ENCODE measurements at regions not wholly inside any gene's neighbourhood (a gene's known extent, or its start where the extent isn't known, plus 50 kb on each side); places are given as distances from the start of the nearest gene placed in this dataset.

DNA sequence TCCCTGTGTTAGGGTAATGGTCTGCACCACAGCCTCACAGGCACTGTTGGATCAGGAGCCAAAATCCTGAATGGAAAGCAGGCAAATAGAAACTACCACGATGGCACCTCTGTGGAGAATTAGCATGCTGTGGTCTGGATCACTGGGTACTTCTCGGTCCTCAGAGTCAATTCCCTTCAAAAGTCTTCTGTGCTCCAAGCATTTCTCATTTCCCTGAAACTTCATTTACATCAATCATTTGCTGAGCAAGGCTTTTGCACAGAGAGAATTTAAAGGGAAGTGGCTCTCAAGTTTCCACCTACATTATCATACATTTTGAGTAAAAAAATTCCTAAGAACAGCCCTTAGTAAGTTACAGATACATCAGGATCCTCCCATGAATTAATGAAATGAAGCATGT lies 293.9 kb upstream of the NPSR1 start (continued):
- TF ChIP-seq, protein P1, sequence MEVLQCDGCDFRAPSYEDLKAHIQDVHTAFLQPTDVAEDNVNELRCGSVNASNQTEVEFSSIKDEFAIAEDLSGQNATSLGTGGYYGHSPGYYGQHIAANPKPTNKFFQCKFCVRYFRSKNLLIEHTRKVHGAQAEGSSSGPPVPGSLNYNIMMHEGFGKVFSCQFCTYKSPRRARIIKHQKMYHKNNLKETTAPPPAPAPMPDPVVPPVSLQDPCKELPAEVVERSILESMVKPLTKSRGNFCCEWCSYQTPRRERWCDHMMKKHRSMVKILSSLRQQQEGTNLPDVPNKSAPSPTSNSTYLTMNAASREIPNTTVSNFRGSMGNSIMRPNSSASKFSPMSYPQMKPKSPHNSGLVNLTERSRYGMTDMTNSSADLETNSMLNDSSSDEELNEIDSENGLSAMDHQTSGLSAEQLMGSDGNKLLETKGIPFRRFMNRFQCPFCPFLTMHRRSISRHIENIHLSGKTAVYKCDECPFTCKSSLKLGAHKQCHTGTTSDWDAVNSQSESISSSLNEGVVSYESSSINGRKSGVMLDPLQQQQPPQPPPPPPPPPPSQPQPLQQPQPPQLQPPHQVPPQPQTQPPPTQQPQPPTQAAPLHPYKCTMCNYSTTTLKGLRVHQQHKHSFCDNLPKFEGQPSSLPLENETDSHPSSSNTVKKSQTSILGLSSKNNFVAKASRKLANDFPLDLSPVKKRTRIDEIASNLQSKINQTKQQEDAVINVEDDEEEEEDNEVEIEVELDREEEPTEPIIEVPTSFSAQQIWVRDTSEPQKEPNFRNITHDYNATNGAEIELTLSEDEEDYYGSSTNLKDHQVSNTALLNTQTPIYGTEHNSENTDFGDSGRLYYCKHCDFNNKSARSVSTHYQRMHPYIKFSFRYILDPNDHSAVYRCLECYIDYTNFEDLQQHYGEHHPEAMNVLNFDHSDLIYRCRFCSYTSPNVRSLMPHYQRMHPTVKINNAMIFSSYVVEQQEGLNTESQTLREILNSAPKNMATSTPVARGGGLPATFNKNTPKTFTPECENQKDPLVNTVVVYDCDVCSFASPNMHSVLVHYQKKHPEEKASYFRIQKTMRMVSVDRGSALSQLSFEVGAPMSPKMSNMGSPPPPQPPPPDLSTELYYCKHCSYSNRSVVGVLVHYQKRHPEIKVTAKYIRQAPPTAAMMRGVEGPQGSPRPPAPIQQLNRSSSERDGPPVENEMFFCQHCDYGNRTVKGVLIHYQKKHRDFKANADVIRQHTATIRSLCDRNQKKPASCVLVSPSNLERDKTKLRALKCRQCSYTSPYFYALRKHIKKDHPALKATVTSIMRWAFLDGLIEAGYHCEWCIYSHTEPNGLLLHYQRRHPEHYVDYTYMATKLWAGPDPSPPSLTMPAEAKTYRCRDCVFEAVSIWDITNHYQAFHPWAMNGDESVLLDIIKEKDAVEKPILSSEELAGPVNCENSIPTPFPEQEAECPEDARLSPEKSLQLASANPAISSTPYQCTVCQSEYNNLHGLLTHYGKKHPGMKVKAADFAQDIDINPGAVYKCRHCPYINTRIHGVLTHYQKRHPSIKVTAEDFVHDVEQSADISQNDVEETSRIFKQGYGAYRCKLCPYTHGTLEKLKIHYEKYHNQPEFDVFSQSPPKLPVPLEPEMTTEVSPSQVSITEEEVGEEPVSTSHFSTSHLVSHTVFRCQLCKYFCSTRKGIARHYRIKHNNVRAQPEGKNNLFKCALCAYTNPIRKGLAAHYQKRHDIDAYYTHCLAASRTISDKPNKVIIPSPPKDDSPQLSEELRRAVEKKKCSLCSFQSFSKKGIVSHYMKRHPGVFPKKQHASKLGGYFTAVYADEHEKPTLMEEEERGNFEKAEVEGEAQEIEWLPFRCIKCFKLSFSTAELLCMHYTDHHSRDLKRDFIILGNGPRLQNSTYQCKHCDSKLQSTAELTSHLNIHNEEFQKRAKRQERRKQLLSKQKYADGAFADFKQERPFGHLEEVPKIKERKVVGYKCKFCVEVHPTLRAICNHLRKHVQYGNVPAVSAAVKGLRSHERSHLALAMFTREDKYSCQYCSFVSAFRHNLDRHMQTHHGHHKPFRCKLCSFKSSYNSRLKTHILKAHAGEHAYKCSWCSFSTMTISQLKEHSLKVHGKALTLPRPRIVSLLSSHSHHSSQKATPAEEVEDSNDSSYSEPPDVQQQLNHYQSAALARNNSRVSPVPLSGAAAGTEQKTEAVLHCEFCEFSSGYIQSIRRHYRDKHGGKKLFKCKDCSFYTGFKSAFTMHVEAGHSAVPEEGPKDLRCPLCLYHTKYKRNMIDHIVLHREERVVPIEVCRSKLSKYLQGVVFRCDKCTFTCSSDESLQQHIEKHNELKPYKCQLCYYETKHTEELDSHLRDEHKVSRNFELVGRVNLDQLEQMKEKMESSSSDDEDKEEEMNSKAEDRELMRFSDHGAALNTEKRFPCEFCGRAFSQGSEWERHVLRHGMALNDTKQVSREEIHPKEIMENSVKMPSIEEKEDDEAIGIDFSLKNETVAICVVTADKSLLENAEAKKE (CRISPR knock-in tag; IDR thresholded peaks at IDR 0.05), result no peak
- TF ChIP-seq NANOG (IDR thresholded peaks at IDR 0.05; ENCODE audit: borderline replicate concordance) (no peak), CREB1 (CRISPR knock-in tag; IDR thresholded peaks at IDR 0.05; ENCODE audit: low read depth) (no peak), EZH2phosphoT487 (IDR thresholded peaks at IDR 0.05; ENCODE audit: unreplicated experiment) (no peak), EZH2 (IDR thresholded peaks at IDR 0.05; ENCODE audit: low read depth, unreplicated experiment) (no peak), STAT1 (IDR thresholded peaks at IDR 0.05; ENCODE audit: unreplicated experiment) (no peak), POLR2AphosphoS5 (IDR thresholded peaks at IDR 0.05; ENCODE audit: low read depth) (no peak)
- TF ChIP-seq, protein P2, sequence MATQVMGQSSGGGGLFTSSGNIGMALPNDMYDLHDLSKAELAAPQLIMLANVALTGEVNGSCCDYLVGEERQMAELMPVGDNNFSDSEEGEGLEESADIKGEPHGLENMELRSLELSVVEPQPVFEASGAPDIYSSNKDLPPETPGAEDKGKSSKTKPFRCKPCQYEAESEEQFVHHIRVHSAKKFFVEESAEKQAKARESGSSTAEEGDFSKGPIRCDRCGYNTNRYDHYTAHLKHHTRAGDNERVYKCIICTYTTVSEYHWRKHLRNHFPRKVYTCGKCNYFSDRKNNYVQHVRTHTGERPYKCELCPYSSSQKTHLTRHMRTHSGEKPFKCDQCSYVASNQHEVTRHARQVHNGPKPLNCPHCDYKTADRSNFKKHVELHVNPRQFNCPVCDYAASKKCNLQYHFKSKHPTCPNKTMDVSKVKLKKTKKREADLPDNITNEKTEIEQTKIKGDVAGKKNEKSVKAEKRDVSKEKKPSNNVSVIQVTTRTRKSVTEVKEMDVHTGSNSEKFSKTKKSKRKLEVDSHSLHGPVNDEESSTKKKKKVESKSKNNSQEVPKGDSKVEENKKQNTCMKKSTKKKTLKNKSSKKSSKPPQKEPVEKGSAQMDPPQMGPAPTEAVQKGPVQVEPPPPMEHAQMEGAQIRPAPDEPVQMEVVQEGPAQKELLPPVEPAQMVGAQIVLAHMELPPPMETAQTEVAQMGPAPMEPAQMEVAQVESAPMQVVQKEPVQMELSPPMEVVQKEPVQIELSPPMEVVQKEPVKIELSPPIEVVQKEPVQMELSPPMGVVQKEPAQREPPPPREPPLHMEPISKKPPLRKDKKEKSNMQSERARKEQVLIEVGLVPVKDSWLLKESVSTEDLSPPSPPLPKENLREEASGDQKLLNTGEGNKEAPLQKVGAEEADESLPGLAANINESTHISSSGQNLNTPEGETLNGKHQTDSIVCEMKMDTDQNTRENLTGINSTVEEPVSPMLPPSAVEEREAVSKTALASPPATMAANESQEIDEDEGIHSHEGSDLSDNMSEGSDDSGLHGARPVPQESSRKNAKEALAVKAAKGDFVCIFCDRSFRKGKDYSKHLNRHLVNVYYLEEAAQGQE (IDR thresholded peaks at IDR 0.05; ENCODE audit: unreplicated experiment), result no peak
- TF ChIP-seq, protein P3, sequence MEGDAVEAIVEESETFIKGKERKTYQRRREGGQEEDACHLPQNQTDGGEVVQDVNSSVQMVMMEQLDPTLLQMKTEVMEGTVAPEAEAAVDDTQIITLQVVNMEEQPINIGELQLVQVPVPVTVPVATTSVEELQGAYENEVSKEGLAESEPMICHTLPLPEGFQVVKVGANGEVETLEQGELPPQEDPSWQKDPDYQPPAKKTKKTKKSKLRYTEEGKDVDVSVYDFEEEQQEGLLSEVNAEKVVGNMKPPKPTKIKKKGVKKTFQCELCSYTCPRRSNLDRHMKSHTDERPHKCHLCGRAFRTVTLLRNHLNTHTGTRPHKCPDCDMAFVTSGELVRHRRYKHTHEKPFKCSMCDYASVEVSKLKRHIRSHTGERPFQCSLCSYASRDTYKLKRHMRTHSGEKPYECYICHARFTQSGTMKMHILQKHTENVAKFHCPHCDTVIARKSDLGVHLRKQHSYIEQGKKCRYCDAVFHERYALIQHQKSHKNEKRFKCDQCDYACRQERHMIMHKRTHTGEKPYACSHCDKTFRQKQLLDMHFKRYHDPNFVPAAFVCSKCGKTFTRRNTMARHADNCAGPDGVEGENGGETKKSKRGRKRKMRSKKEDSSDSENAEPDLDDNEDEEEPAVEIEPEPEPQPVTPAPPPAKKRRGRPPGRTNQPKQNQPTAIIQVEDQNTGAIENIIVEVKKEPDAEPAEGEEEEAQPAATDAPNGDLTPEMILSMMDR (conservative IDR thresholded peaks at IDR 0.05; ENCODE audit: low read depth in 2 of 2), result no peak

All from GM23338 (cell line).